ENCODE measurements at regions not wholly inside any gene's neighbourhood (a gene's known extent, or its start where the extent isn't known, plus 50 kb on each side); places are given as distances from the start of the nearest gene placed in this dataset.

DNA sequence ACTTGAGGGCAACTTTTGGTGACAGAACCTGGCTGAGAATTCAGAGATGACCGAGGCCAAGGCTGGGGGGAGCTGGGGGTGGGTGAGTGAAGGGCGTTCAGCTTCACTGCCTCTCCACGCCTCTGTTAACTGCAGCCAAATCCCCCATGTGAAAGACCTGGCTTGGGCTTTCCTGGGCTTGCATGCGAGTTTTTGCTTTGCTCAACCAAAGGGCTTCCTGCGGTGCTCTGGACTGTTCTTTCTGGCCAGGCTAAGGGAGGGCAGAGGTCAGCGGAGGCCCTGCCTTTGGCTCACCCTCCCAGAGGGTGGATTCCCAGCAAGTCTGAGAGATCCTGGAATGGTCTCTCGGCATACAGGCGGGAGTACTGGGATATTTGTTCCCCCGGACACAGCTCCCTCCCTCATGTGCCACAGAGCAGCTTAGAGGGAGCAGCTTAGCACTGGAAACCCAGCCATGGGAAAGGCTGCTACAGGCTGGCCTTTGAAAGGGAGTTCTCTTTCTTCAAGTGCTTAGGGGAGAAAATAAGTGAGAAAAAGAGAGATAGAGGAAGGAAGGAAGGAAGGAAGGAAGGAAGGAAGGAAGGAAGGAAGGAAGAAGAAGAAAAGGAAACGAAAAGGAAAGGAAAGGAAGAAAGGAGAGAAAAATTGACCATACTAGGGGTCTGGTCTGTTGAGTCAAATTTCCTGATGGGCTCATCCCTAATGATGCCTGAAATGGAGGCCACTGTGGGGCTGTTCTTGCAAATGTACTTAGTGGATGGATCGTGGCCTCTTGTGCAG, 158.8 kb downstream of the FGF18 start:
- TF ChIP-seq, protein P1, sequence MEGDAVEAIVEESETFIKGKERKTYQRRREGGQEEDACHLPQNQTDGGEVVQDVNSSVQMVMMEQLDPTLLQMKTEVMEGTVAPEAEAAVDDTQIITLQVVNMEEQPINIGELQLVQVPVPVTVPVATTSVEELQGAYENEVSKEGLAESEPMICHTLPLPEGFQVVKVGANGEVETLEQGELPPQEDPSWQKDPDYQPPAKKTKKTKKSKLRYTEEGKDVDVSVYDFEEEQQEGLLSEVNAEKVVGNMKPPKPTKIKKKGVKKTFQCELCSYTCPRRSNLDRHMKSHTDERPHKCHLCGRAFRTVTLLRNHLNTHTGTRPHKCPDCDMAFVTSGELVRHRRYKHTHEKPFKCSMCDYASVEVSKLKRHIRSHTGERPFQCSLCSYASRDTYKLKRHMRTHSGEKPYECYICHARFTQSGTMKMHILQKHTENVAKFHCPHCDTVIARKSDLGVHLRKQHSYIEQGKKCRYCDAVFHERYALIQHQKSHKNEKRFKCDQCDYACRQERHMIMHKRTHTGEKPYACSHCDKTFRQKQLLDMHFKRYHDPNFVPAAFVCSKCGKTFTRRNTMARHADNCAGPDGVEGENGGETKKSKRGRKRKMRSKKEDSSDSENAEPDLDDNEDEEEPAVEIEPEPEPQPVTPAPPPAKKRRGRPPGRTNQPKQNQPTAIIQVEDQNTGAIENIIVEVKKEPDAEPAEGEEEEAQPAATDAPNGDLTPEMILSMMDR (IDR thresholded peaks at IDR 0.05) = no peak
- TF ChIP-seq EZH2phosphoT487 (IDR thresholded peaks at IDR 0.05) = no peak

Data from neural progenitor cell (in vitro differentiated cells).